Loucy (cell line): ENCODE measurements at regions not wholly inside any gene's neighbourhood (a gene's known extent, or its start where the extent isn't known, plus 50 kb on each side); places are given as distances from the start of the nearest gene placed in this dataset.

Experiments used
- EZH2phosphoT487 ChIP-seq: fragments of 200-600 bp; IDR thresholded peaks from 2 replicates; pipeline ENCODE4 v1.6.1; 2018; ENCODE audit warnings: antibody characterized with exemption, mild to moderate bottlenecking, moderate library complexity, borderline replicate concordance
- TF ChIP-seq, protein P1 (sequence below): fragments of 200-600 bp; sonication (generic); conservative IDR thresholded peaks from 2 replicates; pipeline ENCODE4 v1.5.1; 2014; ENCODE audit warnings: mild to moderate bottlenecking, antibody characterized with exemption, low read length

GRCh38 chr9:25570802-25571201 lies 107.4 kb downstream of the TUSC1 start:
- TF ChIP-seq EZH2phosphoT487 = no peak
- TF ChIP-seq, protein P1, sequence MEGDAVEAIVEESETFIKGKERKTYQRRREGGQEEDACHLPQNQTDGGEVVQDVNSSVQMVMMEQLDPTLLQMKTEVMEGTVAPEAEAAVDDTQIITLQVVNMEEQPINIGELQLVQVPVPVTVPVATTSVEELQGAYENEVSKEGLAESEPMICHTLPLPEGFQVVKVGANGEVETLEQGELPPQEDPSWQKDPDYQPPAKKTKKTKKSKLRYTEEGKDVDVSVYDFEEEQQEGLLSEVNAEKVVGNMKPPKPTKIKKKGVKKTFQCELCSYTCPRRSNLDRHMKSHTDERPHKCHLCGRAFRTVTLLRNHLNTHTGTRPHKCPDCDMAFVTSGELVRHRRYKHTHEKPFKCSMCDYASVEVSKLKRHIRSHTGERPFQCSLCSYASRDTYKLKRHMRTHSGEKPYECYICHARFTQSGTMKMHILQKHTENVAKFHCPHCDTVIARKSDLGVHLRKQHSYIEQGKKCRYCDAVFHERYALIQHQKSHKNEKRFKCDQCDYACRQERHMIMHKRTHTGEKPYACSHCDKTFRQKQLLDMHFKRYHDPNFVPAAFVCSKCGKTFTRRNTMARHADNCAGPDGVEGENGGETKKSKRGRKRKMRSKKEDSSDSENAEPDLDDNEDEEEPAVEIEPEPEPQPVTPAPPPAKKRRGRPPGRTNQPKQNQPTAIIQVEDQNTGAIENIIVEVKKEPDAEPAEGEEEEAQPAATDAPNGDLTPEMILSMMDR = no peak
